H1 (cell line): ENCODE measurements at regions not wholly inside any gene's neighbourhood (a gene's known extent, or its start where the extent isn't known, plus 50 kb on each side); places are given as distances from the start of the nearest gene placed in this dataset.
"Not testable (repeated sequence)": the region's sequence is repeated elsewhere in the genome, so short reads cannot be mapped to it uniquely, and the experiment has no call there.

Experiments used
- CTCF ChIA-PET: fragments of 300-600 bp; sonication (Branson Sonifier 250); formaldehyde crosslinking; loops from one replicate; lab custom pipeline; 2021; ENCODE audit not compliant: partially characterized antibody; lab: Charles Lee
- POLR2A ChIA-PET: fragments of 300-600 bp; sonication (Branson Sonifier 250); formaldehyde crosslinking; loops from one replicate; lab custom pipeline; 2021; ENCODE audit warnings: inconsistent platforms; ENCODE audit not compliant: partially characterized antibody; lab: Charles Lee
- DNase-seq, 2 experiments: peaks; one replicate each; pipeline versions ENCODE4 v3.0.0 to v3.0.0-alpha.2; 2010 to 2022; ENCODE audit warnings: low spot score in 2 of 2, low read depth in 1 of 2, mixed read lengths in 1 of 2
- FAIRE-seq: peaks from 2 replicates; lab custom pipeline; 2011; peaks lifted over from hg19 to GRCh38; lab: Jason Lieb, UNC
- H2AFZ ChIP-seq: 2 replicates; pipeline ENCODE4 v1.8.1; 2012; ENCODE audit warnings: low read length, inconsistent platforms
- H2AK5ac ChIP-seq: 2 replicates; pipeline ENCODE4 v1.6.1; 2013; ENCODE audit warnings: low read depth, low read length
- H2BK120ac ChIP-seq: replicated peaks from 2 replicates; pipeline ENCODE3; 2013; ENCODE audit warnings: low read depth, low read length, inconsistent platforms
- H2BK12ac ChIP-seq: 2 replicates; pipeline ENCODE4 v1.6.1; 2013; ENCODE audit warnings: low read depth, low read length
- H2BK15ac ChIP-seq: 2 replicates; pipeline ENCODE4 v1.6.1; 2013; ENCODE audit warnings: low read length
- H2BK20ac ChIP-seq: 2 replicates; pipeline ENCODE4 v1.6.1; 2013; ENCODE audit warnings: low read length
- H2BK5ac ChIP-seq: 2 replicates; pipeline ENCODE4 v1.6.1; 2013; ENCODE audit warnings: low read depth, low read length
- H3K14ac ChIP-seq: 2 replicates; pipeline ENCODE4 v1.6.1; 2013; ENCODE audit warnings: inconsistent platforms; ENCODE audit not compliant: insufficient read length
- H3K18ac ChIP-seq: 2 replicates; pipeline ENCODE4 v1.6.1; 2013; ENCODE audit warnings: low read length; ENCODE audit errors: extremely low read depth
- H3K23ac ChIP-seq: 2 replicates; pipeline ENCODE4 v1.6.1; 2013; ENCODE audit warnings: inconsistent platforms; ENCODE audit not compliant: insufficient read length
- H3K23me2 ChIP-seq: 2 replicates; pipeline ENCODE4 v1.6.1; 2013; ENCODE audit warnings: low read depth, low read length
- H3K27ac ChIP-seq: 2 replicates; pipeline ENCODE4 v1.6.1; 2011; ENCODE audit warnings: low read depth, low read length, inconsistent platforms
- H3K27me3 ChIP-seq, 4 experiments: replicated peaks in 1 of 4; 1 replicate in 1 of 4; 2 replicates in 3 of 4; pipeline versions ENCODE4 v1.6.1 to v1.8.1; 2011 to 2013; ENCODE audit warnings: low read length in 3 of 4, mild to moderate bottlenecking in 3 of 4, inconsistent platforms in 2 of 4, mixed read lengths in 2 of 4, moderate library complexity in 1 of 4; ENCODE audit not compliant: control insufficient read depth in 3 of 4, insufficient read depth in 3 of 4; ENCODE audit errors: extremely low read depth in 1 of 4
- H3K36me3 ChIP-seq, 4 experiments: 2 replicates each; pipeline versions ENCODE4 v1.6.1 to v1.8.1; 2011 to 2013; ENCODE audit warnings: mild to moderate bottlenecking in 4 of 4, low read length in 3 of 4, moderate library complexity in 2 of 4, control low read depth in 1 of 4, inconsistent platforms in 1 of 4; ENCODE audit not compliant: insufficient read depth in 4 of 4, control insufficient read depth in 2 of 4
- H3K4ac ChIP-seq: replicated peaks from 2 replicates; pipeline ENCODE3; 2013; ENCODE audit warnings: low read length, low read depth, mixed read lengths, inconsistent platforms; ENCODE audit not compliant: insufficient read length
- H3K4me1 ChIP-seq, 4 experiments: replicated peaks in 1 of 4; 1 replicate in 1 of 4; 2 replicates in 3 of 4; pipeline versions ENCODE4 v1.6.1 to v1.8.1; 2011 to 2013; ENCODE audit warnings: low read length in 3 of 4, inconsistent platforms in 2 of 4, mixed read lengths in 1 of 4; ENCODE audit not compliant: insufficient read depth in 4 of 4, control insufficient read depth in 3 of 4
- H3K4me2 ChIP-seq, 2 experiments: 2 replicates each; pipeline versions ENCODE4 v1.6.1 to v1.8.1; 2011 to 2013; ENCODE audit warnings: low read depth in 2 of 2, low read length in 2 of 2, control low read depth in 1 of 2, inconsistent platforms in 1 of 2, mild to moderate bottlenecking in 1 of 2; ENCODE audit not compliant: insufficient read depth in 1 of 2
- H3K4me3 ChIP-seq, 4 experiments: fragments of 200-600, 300-600 bp in 1 of 4; sonication (generic), shearing (Covaris generic), sonication (Bioruptor Twin) in 1 of 4; 2 replicates each; pipeline versions ENCODE4 v1.5.1 to v1.8.1; 2011 to 2016; ENCODE audit warnings: low read length in 4 of 4, low read depth in 3 of 4, control low read depth in 2 of 4, inconsistent platforms in 2 of 4, mild to moderate bottlenecking in 2 of 4, mixed read lengths in 1 of 4, moderate library complexity in 1 of 4; ENCODE audit not compliant: insufficient read depth in 2 of 4; ENCODE audit errors: extremely low read depth in 1 of 4
- H3K56ac ChIP-seq: replicated peaks from 2 replicates; pipeline ENCODE3; 2013; ENCODE audit warnings: low read depth, mild to moderate bottlenecking, mixed read lengths, low read length, inconsistent platforms; ENCODE audit not compliant: insufficient read length
- H3K79me1 ChIP-seq: 2 replicates; pipeline ENCODE4 v1.6.1; 2013; ENCODE audit warnings: low read depth, low read length, control low read depth
- H3K79me2 ChIP-seq, 2 experiments: 2 replicates each; pipeline versions ENCODE4 v1.6.1 to v1.8.1; 2012 to 2013; ENCODE audit warnings: low read length in 2 of 2, mild to moderate bottlenecking in 2 of 2, inconsistent platforms in 1 of 2; ENCODE audit not compliant: insufficient read depth in 2 of 2, control insufficient read depth in 1 of 2
- H3K9ac ChIP-seq, 4 experiments: replicated peaks in 1 of 4; 1 replicate in 1 of 4; 2 replicates in 3 of 4; pipeline versions ENCODE4 v1.6.1 to v1.8.1; 2011 to 2013; ENCODE audit warnings: low read depth in 3 of 4, low read length in 3 of 4, control low read depth in 2 of 4, mild to moderate bottlenecking in 2 of 4, moderate library complexity in 2 of 4, inconsistent platforms in 1 of 4; ENCODE audit errors: extremely low read depth in 1 of 4
- H3K9me3 ChIP-seq, 2 experiments: 2 replicates each; pipeline versions ENCODE4 v1.6.1 to v1.8.1; 2012 to 2013; ENCODE audit warnings: mild to moderate bottlenecking in 2 of 2, moderate library complexity in 2 of 2, control low read depth in 1 of 2, inconsistent platforms in 1 of 2, low read depth in 1 of 2, low read length in 1 of 2, mixed read lengths in 1 of 2; ENCODE audit not compliant: insufficient read depth in 2 of 2
- H4K20me1 ChIP-seq, 2 experiments: replicated peaks in 1 of 2; 2 replicates each; pipeline versions ENCODE3 to v1.8.1; 2011 to 2013; ENCODE audit warnings: inconsistent platforms in 2 of 2, low read length in 2 of 2, mild to moderate bottlenecking in 1 of 2; ENCODE audit not compliant: insufficient read depth in 2 of 2, control insufficient read depth in 1 of 2
- H4K5ac ChIP-seq: 2 replicates; pipeline ENCODE4 v1.6.1; 2013; ENCODE audit warnings: low read length, low read depth, mixed read lengths, inconsistent platforms; ENCODE audit not compliant: insufficient read length
- H4K8ac ChIP-seq: 2 replicates; pipeline ENCODE4 v1.8.0; 2013; ENCODE audit warnings: mild to moderate bottlenecking, moderate library complexity, low read length, inconsistent platforms; ENCODE audit not compliant: insufficient read depth; ENCODE audit errors: extremely low read depth
- H4K91ac ChIP-seq: replicated peaks from 2 replicates; pipeline ENCODE3; 2013; ENCODE audit warnings: low read length, mixed read lengths, inconsistent platforms; ENCODE audit not compliant: insufficient read length
- WGBS, 2 experiments: shearing (Covaris generic) in 1 of 2; methylation state at CpG; one replicate each; pipeline versions ENCODE4 v1.1.6 to v1.1.7; 2013 to 2015; ENCODE audit warnings: low lambda C conversion rate in 2 of 2, mixed read lengths in 2 of 2, inconsistent platforms in 1 of 2, low coverage in 1 of 2, missing lambda C conversion rate in 1 of 2; ENCODE audit not compliant: insufficient replicate concordance in 2 of 2, insufficient coverage in 1 of 2, insufficient read length in 1 of 2; ENCODE audit errors: extremely low coverage in 1 of 2, missing lambda C conversion rate in 1 of 2; 5-methylcytosine and 5-hydroxymethylcytosine counted together

DNA sequence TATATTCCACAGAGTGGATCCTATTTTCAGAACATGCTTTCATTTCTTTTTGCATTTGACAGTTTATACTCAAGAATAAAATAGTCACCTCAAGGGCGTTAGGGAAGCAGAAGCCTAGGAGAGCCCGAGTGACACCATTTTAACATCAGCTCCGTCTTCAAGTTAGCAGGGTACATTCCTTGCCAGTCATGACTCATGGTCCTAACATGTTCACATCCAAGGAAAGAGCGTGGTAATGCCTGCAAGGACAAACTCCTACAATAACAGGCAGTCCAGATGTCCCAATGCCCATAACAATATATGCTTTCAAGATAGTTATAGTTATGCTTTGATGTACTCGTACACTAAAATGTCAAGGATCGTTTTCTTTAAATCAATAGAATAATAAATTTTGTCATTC lies 93.9 kb upstream of the FAM240B start:
- H3K56ac ChIP-seq, H2AFZ ChIP-seq, H3K27me3 ChIP-seq, H3K9me3 ChIP-seq, H3K4me3 ChIP-seq, H3K9ac ChIP-seq, H3K79me1 ChIP-seq, H3K4me2 ChIP-seq, H4K8ac ChIP-seq, FAIRE-seq, H2BK5ac ChIP-seq, H2BK120ac ChIP-seq, DNase-seq, H2BK12ac ChIP-seq, H3K4me1 ChIP-seq, H3K79me2 ChIP-seq, CTCF ChIA-PET, H4K20me1 ChIP-seq, H3K14ac ChIP-seq, H3K4ac ChIP-seq, H2BK20ac ChIP-seq, H4K5ac ChIP-seq, H3K23me2 ChIP-seq, H2AK5ac ChIP-seq, H3K27ac ChIP-seq, H3K36me3 ChIP-seq, H4K91ac ChIP-seq, H2BK15ac ChIP-seq, H3K23ac ChIP-seq, POLR2A ChIA-PET, H3K18ac ChIP-seq: not testable (repeated sequence)
- WGBS, 2 experiments, result 82% methylated on average over 3 of the region's 6 CpGs; no CpG with 5 or more reads in 1 of the 2 experiments

DNA sequence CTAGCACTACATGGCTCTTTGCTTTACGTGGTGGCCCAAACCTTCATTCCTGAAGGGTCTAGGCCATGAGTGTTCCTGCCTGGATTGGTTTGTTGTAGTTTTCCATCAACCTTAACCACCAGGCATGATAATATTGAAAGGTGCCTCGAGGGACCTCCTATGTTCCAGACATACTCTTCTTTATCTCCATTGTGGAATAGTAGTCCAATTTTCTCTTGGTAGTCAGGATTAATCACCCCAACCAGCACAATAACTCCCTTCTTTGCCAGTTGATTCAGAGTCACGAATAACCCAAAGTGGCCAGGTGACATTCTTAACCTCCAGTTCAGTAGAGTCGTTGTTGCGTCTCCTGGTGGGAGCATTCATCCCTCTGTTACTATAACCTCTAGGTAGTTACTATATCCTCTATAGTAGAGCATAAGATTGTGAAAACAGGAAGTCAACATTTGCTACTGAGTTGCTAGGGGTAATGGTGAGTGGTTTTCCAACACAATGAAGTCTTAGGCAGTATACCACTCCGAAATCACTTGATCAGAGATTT lies 88.1 kb upstream of the FAM240B start:
- H2BK20ac ChIP-seq, FAIRE-seq, H2BK5ac ChIP-seq, H2BK15ac ChIP-seq, CTCF ChIA-PET, H3K79me2 ChIP-seq, H3K27ac ChIP-seq, H3K4me1 ChIP-seq, H3K9ac ChIP-seq, H4K91ac ChIP-seq, H3K9me3 ChIP-seq, H3K23ac ChIP-seq, H3K27me3 ChIP-seq, H2BK12ac ChIP-seq, H3K36me3 ChIP-seq, H3K14ac ChIP-seq, H2BK120ac ChIP-seq, H3K18ac ChIP-seq, H3K4me2 ChIP-seq, H3K23me2 ChIP-seq, H4K20me1 ChIP-seq, POLR2A ChIA-PET, H2AK5ac ChIP-seq, H3K4me3 ChIP-seq, H2AFZ ChIP-seq, H3K79me1 ChIP-seq, H3K56ac ChIP-seq, H4K8ac ChIP-seq, DNase-seq, H4K5ac ChIP-seq, H3K4ac ChIP-seq: not testable (repeated sequence)
- 100% methylated on average over 3 of the region's 6 CpGs; no CpG with 5 or more reads in 1 of the 2 experiments for WGBS, 2 experiments
